ENCODE measurements at regions not wholly inside any gene's neighbourhood (a gene's known extent, or its start where the extent isn't known, plus 50 kb on each side); places are given as distances from the start of the nearest gene placed in this dataset.

DNA sequence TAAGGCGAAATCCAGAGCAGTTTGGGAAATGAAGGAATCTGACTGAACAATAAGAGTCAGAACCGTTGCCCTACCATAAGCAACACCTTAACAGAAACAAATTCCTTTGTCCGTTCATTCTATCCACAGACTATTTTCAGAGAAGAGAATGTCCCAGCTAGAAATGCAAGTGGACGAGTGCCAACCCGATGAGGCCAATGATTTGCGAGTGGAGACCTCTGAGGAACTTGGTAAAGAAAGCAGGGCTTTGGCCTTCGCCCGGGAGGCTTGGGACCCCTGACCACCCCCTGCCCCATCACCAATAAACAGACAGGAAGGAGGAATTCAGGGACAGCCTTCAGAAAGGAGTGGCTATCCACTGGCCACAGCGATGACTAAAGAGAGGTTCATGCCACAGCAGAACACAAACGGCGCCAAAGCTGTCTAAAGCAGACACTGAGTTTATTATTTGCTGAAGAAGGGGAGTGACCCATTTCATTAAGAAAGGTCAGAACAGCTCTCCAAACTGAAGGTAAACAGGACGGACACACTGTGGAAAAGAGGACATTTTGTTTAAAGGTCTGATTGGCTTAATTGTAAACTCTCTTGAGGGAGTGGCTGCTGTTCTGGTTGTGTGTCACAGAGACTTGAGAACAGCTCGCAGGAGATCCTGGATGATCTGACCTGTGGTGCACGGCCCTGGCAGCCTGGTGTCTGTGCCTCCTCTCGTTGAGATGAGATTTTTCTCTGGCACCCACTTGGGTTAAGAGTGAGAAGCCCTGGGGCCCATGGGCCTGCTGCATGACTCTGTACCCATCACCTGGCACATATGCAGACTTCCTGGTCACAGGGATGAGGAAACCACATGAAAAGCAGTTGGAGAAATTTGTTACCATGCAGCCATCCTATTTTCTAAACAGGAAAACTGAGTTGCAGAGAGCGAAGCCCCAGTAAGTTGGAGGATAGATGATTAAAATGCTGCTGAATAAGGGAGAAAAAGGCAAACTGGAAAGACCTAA lies 142.0 kb upstream of the PZP start:
- Histone ChIP-seq H2BK20ac (ENCODE audit: low read depth, low read length) (no peak overlapping the region), H3K27ac (ENCODE audit: insufficient read depth, low read length) (no peak overlapping the region), H3K4me3 (ENCODE audit: insufficient read depth, low read depth, low read length) (no peak overlapping the region), H3K9me3 (ENCODE audit: control insufficient read depth, insufficient read depth, low read length) (peaks cover 15% of the 10 kb centered on the region), H3K18ac (ENCODE audit: low read depth, low read length) (no peak overlapping the region), H3K79me1 (ENCODE audit: low read depth in 1 of 2, low read length in 2 of 2) (no peaks in the 10 kb centered on the region), H3K4me2 (ENCODE audit: low read depth, low read length) (no peak overlapping the region), H3K14ac (replicated peaks; ENCODE audit: low read depth, low read length) (no peak overlapping the region), H2AK9ac (replicated peaks; ENCODE audit: low read depth, low read length, poor library complexity) (no peak overlapping the region), H3K36me3 (ENCODE audit: control insufficient read depth, insufficient read depth, low read length) (no peaks in the 10 kb centered on the region), H2BK120ac (ENCODE audit: low read depth, low read length) (no peak overlapping the region), H3K23ac (ENCODE audit: low read depth, low read length) (no peak overlapping the region), H4K91ac (ENCODE audit: insufficient read depth, low read depth, low read length) (no peak overlapping the region), H3K9me1 (ENCODE audit: insufficient read depth, low read length) (no peaks in the 10 kb centered on the region), H3K4ac (ENCODE audit: low read depth, low read length) (no peak overlapping the region), H4K20me1 (ENCODE audit: insufficient read depth, low read length) (no peaks in the 10 kb centered on the region), H2AFZ (replicated peaks; ENCODE audit: low read length, poor library complexity) (no peak overlapping the region), H4K5ac (ENCODE audit: low read depth, low read length) (no peak overlapping the region), H3K56ac (ENCODE audit: extremely low read depth, insufficient read depth, low read length) (no peak overlapping the region), H2AK5ac (ENCODE audit: low read depth, low read length) (no peak overlapping the region), H3K4me1 (ENCODE audit: control insufficient read depth, insufficient read depth, low read length) (no peaks in the 10 kb centered on the region), H2BK5ac (ENCODE audit: low read depth, low read length, poor library complexity, severe bottlenecking) (no peak overlapping the region), H3K9ac (ENCODE audit: low read depth, low read length) (no peak overlapping the region), H3K27me3 (ENCODE audit: control insufficient read depth, insufficient read depth, low read length) (peaks cover 9% of the 10 kb centered on the region), H2BK15ac (ENCODE audit: low read depth, low read length) (no peak overlapping the region), H4K8ac (ENCODE audit: low read depth in 2 of 2, low read length in 2 of 2) (no peak overlapping the region)
- POLR2A ChIA-PET (ENCODE audit: unreplicated experiment), result no interaction called here
- BruUV-seq (replicated peaks), result no TSS peak
- dilution Hi-C loops (cut with HindIII; ENCODE audit: low sequenced_read_pairs, unreplicated experiment), result no loop called here
- in situ Hi-C loops (cut with MboI; ENCODE audit: low sequenced_read_pairs), result loop anchor here (25.0 kb wide), 3 partner anchors 112 to 362 kb away; no protein-coding TSS in a partner anchor
- intact Hi-C loops (cut with micrococcal nuclease), result no loop called here
- DNase-seq (no peak), ATAC-seq (ENCODE audit: low read depth) (no peak)
- CTCF ChIA-PET, result no interaction called here
- WGBS, 2 experiments (ENCODE audit: extremely low coverage in 2 of 2, insufficient read length in 1 of 2), result 50% methylated on average over 5 of the region's 16 CpGs; no CpG with 5 or more reads in 1 of the 2 experiments
- TF ChIP-seq RFX5 (IDR thresholded peaks at IDR 0.05; ENCODE audit: low read depth, low read length) (no peak), SMC3 (IDR thresholded peaks at IDR 0.05; ENCODE audit: low read depth, low read length) (no peak), CHD1 (IDR thresholded peaks at IDR 0.05; ENCODE audit: low read depth, low read length) (no peak), RAD21 (IDR thresholded peaks at IDR 0.05; ENCODE audit: low read length) (no peak), RCOR1 (IDR thresholded peaks at IDR 0.05; ENCODE audit: insufficient replicate concordance, low read length) (no peak), NFE2L2 (IDR thresholded peaks at IDR 0.05; ENCODE audit: low read depth, low read length) (no peak), MXI1 (IDR thresholded peaks at IDR 0.05; ENCODE audit: borderline replicate concordance, low read depth, low read length) (no peak), CEBPB (IDR thresholded peaks at IDR 0.05; ENCODE audit: low read depth, low read length) (no peak), POLR2A (IDR thresholded peaks at IDR 0.05; ENCODE audit: low read depth, low read length) (no peak), MAFK (IDR thresholded peaks at IDR 0.05; ENCODE audit: low read depth, low read length) (no peak), BHLHE40 (IDR thresholded peaks at IDR 0.05; ENCODE audit: low read depth, low read length) (no peak), FOS (IDR thresholded peaks at IDR 0.05; ENCODE audit: low read depth, low read length) (no peak), MAZ (IDR thresholded peaks at IDR 0.05; ENCODE audit: borderline replicate concordance, low read depth, low read length) (no peak)
- TF ChIP-seq, protein P1, sequence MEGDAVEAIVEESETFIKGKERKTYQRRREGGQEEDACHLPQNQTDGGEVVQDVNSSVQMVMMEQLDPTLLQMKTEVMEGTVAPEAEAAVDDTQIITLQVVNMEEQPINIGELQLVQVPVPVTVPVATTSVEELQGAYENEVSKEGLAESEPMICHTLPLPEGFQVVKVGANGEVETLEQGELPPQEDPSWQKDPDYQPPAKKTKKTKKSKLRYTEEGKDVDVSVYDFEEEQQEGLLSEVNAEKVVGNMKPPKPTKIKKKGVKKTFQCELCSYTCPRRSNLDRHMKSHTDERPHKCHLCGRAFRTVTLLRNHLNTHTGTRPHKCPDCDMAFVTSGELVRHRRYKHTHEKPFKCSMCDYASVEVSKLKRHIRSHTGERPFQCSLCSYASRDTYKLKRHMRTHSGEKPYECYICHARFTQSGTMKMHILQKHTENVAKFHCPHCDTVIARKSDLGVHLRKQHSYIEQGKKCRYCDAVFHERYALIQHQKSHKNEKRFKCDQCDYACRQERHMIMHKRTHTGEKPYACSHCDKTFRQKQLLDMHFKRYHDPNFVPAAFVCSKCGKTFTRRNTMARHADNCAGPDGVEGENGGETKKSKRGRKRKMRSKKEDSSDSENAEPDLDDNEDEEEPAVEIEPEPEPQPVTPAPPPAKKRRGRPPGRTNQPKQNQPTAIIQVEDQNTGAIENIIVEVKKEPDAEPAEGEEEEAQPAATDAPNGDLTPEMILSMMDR (conservative IDR thresholded peaks at IDR 0.05; ENCODE audit: low read depth, low read length), result no peak
- TF ChIP-seq, protein P2, sequence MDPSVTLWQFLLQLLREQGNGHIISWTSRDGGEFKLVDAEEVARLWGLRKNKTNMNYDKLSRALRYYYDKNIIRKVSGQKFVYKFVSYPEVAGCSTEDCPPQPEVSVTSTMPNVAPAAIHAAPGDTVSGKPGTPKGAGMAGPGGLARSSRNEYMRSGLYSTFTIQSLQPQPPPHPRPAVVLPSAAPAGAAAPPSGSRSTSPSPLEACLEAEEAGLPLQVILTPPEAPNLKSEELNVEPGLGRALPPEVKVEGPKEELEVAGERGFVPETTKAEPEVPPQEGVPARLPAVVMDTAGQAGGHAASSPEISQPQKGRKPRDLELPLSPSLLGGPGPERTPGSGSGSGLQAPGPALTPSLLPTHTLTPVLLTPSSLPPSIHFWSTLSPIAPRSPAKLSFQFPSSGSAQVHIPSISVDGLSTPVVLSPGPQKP (IDR thresholded peaks at IDR 0.05; ENCODE audit: borderline replicate concordance, low read depth, low read length), result no peak
